ENCODE measurements at regions not wholly inside any gene's neighbourhood (a gene's known extent, or its start where the extent isn't known, plus 50 kb on each side); places are given as distances from the start of the nearest gene placed in this dataset.
"Not testable (repeated sequence)": the region's sequence is repeated elsewhere in the genome, so short reads cannot be mapped to it uniquely, and the experiment has no call there.

DNA sequence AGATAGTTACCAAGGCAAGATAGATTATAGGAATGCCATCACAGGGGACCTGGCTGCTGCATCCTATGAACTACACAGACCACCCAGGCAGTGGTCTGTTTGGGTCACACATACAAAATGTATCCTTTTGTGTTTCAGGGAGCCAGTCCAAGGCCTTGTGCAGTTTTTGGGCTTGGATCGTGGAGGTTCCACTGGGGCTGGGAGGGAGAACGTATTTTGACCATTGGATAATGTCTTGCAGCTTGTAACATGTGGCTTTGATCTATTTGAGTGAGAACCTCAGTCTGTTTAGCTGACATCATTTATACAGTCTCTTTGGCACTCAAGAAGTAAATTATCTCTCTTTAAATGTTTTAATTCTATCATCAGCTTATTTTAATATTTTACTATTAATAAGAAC is 147.3 kb downstream of the DUSP10 start:
- TF ChIP-seq, protein P1, sequence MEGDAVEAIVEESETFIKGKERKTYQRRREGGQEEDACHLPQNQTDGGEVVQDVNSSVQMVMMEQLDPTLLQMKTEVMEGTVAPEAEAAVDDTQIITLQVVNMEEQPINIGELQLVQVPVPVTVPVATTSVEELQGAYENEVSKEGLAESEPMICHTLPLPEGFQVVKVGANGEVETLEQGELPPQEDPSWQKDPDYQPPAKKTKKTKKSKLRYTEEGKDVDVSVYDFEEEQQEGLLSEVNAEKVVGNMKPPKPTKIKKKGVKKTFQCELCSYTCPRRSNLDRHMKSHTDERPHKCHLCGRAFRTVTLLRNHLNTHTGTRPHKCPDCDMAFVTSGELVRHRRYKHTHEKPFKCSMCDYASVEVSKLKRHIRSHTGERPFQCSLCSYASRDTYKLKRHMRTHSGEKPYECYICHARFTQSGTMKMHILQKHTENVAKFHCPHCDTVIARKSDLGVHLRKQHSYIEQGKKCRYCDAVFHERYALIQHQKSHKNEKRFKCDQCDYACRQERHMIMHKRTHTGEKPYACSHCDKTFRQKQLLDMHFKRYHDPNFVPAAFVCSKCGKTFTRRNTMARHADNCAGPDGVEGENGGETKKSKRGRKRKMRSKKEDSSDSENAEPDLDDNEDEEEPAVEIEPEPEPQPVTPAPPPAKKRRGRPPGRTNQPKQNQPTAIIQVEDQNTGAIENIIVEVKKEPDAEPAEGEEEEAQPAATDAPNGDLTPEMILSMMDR (IDR thresholded peaks at IDR 0.05): no peak
- Mint-ChIP-seq H3K36me3 (ENCODE audit: low read depth) (no peaks in the 10 kb centered on the region), H3K4me3 (ENCODE audit: unreplicated experiment) (no peak overlapping the region), H3K4me1 (ENCODE audit: low read depth) (no peaks in the 10 kb centered on the region), H3K27ac (ENCODE audit: unreplicated experiment) (no peak overlapping the region), H3K27me3 (ENCODE audit: low read depth) (peaks cover 17% of the 10 kb centered on the region), H3K9me3 (ENCODE audit: low read depth) (no peaks in the 10 kb centered on the region)
- DNase-seq (ENCODE audit: low spot score): no peak

GRCh38 chr1:221598122-221598521 is 143.8 kb downstream of the DUSP10 start:
- H3K4me3 Mint-ChIP-seq (ENCODE audit: unreplicated experiment): no peak overlapping the region

GRCh38 chr1:221601166-221601565 is 140.7 kb downstream of the DUSP10 start:
- no peaks in the 10 kb centered on the region for H3K4me1 Mint-ChIP-seq (ENCODE audit: low read depth)
- TF ChIP-seq, protein P1 (IDR thresholded peaks at IDR 0.05): no peak
- no peaks in the 10 kb centered on the region for H3K9me3 Mint-ChIP-seq (ENCODE audit: low read depth)
- no peaks in the 10 kb centered on the region for H3K36me3 Mint-ChIP-seq (ENCODE audit: low read depth)
- H3K4me3 Mint-ChIP-seq (ENCODE audit: unreplicated experiment): no peak overlapping the region
- DNase-seq (ENCODE audit: low spot score): no peak
- peaks cover 10% of the 10 kb centered on the region for H3K27me3 Mint-ChIP-seq (ENCODE audit: low read depth)
- H3K27ac Mint-ChIP-seq (ENCODE audit: unreplicated experiment): no peak overlapping the region

More at GRCh38 chr1:221598122-221598521, 143.8 kb downstream of the DUSP10 start:
- Mint-ChIP-seq H3K36me3 (ENCODE audit: low read depth) (no peaks in the 10 kb centered on the region), H3K9me3 (ENCODE audit: low read depth) (no peaks in the 10 kb centered on the region), H3K27me3 (ENCODE audit: low read depth) (peaks cover 17% of the 10 kb centered on the region), H3K27ac (ENCODE audit: unreplicated experiment) (no peak overlapping the region), H3K4me1 (ENCODE audit: low read depth) (no peaks in the 10 kb centered on the region)
- no peak for DNase-seq (ENCODE audit: low spot score)
- TF ChIP-seq, protein P1 (IDR thresholded peaks at IDR 0.05): no peak

GRCh38 chr1:221602830-221603229 is 139.1 kb downstream of the DUSP10 start:
- TF ChIP-seq, protein P1 (IDR thresholded peaks at IDR 0.05): no peak
- no peaks in the 10 kb centered on the region for H3K4me1 Mint-ChIP-seq (ENCODE audit: low read depth)

DNA sequence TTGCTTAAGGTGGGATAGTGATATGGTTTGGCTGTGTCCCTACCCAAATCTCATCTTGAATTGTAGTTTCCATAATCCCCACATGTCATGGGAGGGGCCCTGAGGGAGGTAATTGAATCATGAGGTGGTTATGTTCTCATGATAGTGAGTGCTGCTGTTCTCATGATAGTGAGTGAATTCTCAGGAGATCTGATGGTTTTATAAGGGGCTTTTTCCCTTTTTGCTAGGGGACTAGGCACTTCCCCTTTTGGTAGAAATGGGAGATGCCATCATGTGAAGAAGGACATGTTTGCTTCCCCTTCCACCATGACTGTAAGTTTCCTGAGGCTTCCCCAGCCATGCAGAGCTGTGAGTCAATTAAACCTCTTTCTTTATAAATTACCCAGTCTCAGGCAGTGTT is 137.5 kb downstream of the DUSP10 start:
- not testable (repeated sequence) for H3K9me3 Mint-ChIP-seq (ENCODE audit: low read depth); H3K36me3 Mint-ChIP-seq (ENCODE audit: low read depth); H3K27me3 Mint-ChIP-seq (ENCODE audit: low read depth); H3K27ac Mint-ChIP-seq (ENCODE audit: unreplicated experiment); DNase-seq (ENCODE audit: low spot score); H3K4me3 Mint-ChIP-seq (ENCODE audit: unreplicated experiment); H3K4me1 Mint-ChIP-seq (ENCODE audit: low read depth)

More at GRCh38 chr1:221602830-221603229, 139.1 kb downstream of the DUSP10 start:
- Mint-ChIP-seq H3K4me3 (ENCODE audit: unreplicated experiment) (no peak overlapping the region), H3K27ac (ENCODE audit: unreplicated experiment) (no peak overlapping the region), H3K36me3 (ENCODE audit: low read depth) (no peaks in the 10 kb centered on the region), H3K27me3 (ENCODE audit: low read depth) (peaks cover 8% of the 10 kb centered on the region), H3K9me3 (ENCODE audit: low read depth) (no peaks in the 10 kb centered on the region)
- DNase-seq (ENCODE audit: low spot score): no peak

DNA sequence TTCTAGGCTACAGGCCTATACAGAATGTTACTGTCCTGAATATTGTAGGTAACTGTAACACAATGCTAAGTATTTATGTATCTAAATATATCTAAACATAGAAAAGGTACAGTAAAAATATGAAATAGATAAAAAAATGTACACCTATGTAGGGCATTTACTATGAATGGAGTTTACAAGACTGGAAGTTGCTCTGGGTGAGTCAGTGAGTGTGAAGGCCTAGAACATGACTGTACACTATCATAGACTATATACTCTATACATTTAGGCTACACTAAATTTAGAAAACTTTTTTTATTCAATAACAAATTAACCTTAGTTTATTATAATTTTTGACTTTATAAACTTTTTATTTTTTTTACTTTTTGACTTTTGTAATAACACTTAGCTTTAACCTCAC is 136.9 kb downstream of the DUSP10 start:
- no peak overlapping the region for H3K27ac Mint-ChIP-seq (ENCODE audit: unreplicated experiment)
- no peaks in the 10 kb centered on the region for H3K36me3 Mint-ChIP-seq (ENCODE audit: low read depth)
- no peak overlapping the region for H3K4me3 Mint-ChIP-seq (ENCODE audit: unreplicated experiment)
- peaks cover 3% of the 10 kb centered on the region for H3K27me3 Mint-ChIP-seq (ENCODE audit: low read depth)
- TF ChIP-seq, protein P1 (IDR thresholded peaks at IDR 0.05): no peak
- no peaks in the 10 kb centered on the region for H3K9me3 Mint-ChIP-seq (ENCODE audit: low read depth)
- no peaks in the 10 kb centered on the region for H3K4me1 Mint-ChIP-seq (ENCODE audit: low read depth)
- no peak for DNase-seq (ENCODE audit: low spot score)
